HEK293 (cell line): ENCODE measurements at regions not wholly inside any gene's neighbourhood (a gene's known extent, or its start where the extent isn't known, plus 50 kb on each side); places are given as distances from the start of the nearest gene placed in this dataset.

Source experiments
- CTCF ChIA-PET: fragments of 350-600 bp; formaldehyde crosslinking; extraction: SDS; loops from one replicate; lab custom pipeline; 2021; ENCODE audit warnings: antibody characterized with exemption; lab: Yijun Ruan, JAX
- POLR2A ChIA-PET: fragments of 300-600 bp; formaldehyde crosslinking; extraction: SDS; loops from one replicate; lab custom pipeline; 2020; ENCODE audit warnings: antibody characterized with exemption, inconsistent platforms; lab: Yijun Ruan, JAX
- H3K27ac ChIP-seq: fragments of 200-500 bp; sonication (Bioruptor generic); 2 replicates; pipeline ENCODE4 v1.5.1; 2014; ENCODE audit warnings: low read depth, low read length, control low read depth, inconsistent platforms; ENCODE audit errors: extremely low read depth
- H3K36me3 ChIP-seq, 2 experiments: fragments of 200-500 bp in 1 of 2; sonication (Bioruptor generic) in 1 of 2; 1 replicate in 1 of 2; 2 replicates in 1 of 2; pipeline ENCODE4 v1.5.1; 2014 to 2017; ENCODE audit warnings: inconsistent platforms in 2 of 2, low read length in 2 of 2; ENCODE audit not compliant: control insufficient read depth in 2 of 2, insufficient read depth in 1 of 2
- H3K4me1 ChIP-seq: fragments of 200-500 bp; sonication (Bioruptor generic); 2 replicates; pipeline ENCODE4 v1.5.1; 2014; ENCODE audit warnings: mild to moderate bottlenecking, low read length, inconsistent platforms; ENCODE audit not compliant: control insufficient read depth, insufficient read depth
- H3K4me3 ChIP-seq: 2 replicates; pipeline ENCODE4 v1.5.1; 2011; ENCODE audit warnings: low read depth, mild to moderate bottlenecking, control low read depth, low read length, moderate library complexity
- H3K9me3 ChIP-seq: fragments of 200-500 bp; sonication (Bioruptor generic); 2 replicates; pipeline ENCODE4 v1.5.1; 2014; ENCODE audit warnings: low read depth, low read length, inconsistent platforms; ENCODE audit not compliant: control insufficient read depth, insufficient read depth
- KLF17 ChIP-seq: fragments of 450-650 bp; formaldehyde crosslinking; IDR thresholded peaks from 2 replicates; pipeline ENCODE4 v1.5.1; 2016; ENCODE audit warnings: missing biosample characterization, missing genetic modification characterization
- PBX3 ChIP-seq: sonication (generic); formaldehyde crosslinking; IDR thresholded peaks from 2 replicates; pipeline ENCODE4 v1.8.1; 2022; ENCODE audit warnings: mild to moderate bottlenecking, moderate library complexity, missing genetic modification reagents
- REST ChIP-seq: fragments of 450-650 bp; formaldehyde crosslinking; IDR thresholded peaks from 2 replicates; pipeline ENCODE4 v1.5.1; 2016; ENCODE audit warnings: missing biosample characterization, missing genetic modification characterization
- SALL2 ChIP-seq: fragments of 450-650 bp; formaldehyde crosslinking; IDR thresholded peaks from 2 replicates; pipeline ENCODE4 v1.5.0; 2017; ENCODE audit warnings: missing biosample characterization, mild to moderate bottlenecking, missing genetic modification characterization, borderline replicate concordance
- SCRT1 ChIP-seq: fragments of 450-650 bp; formaldehyde crosslinking; IDR thresholded peaks from 2 replicates; pipeline ENCODE4 v1.5.1; 2016; ENCODE audit warnings: missing biosample characterization, missing genetic modification characterization, borderline replicate concordance
- SP3 ChIP-seq: fragments of 450-650 bp; formaldehyde crosslinking; IDR thresholded peaks from 2 replicates; pipeline ENCODE4 v1.5.1; 2016; ENCODE audit warnings: missing biosample characterization, missing genetic modification characterization
- ZFP3 ChIP-seq: fragments of 450-650 bp; formaldehyde crosslinking; IDR thresholded peaks from 2 replicates; pipeline ENCODE4 v1.5.1; 2016; ENCODE audit warnings: low read depth, missing biosample characterization, missing genetic modification characterization
- ZNF132 ChIP-seq: fragments of 450-650 bp; formaldehyde crosslinking; IDR thresholded peaks from 2 replicates; pipeline ENCODE4 v1.5.1; 2017; ENCODE audit warnings: missing biosample characterization, missing genetic modification characterization, borderline replicate concordance
- ZNF148 ChIP-seq: fragments of 450-650 bp; formaldehyde crosslinking; IDR thresholded peaks from 2 replicates; pipeline ENCODE4 v1.5.0; 2017; ENCODE audit warnings: missing biosample characterization, missing genetic modification characterization, borderline replicate concordance
- ZNF155 ChIP-seq: fragments of 450-650 bp; formaldehyde crosslinking; IDR thresholded peaks from 2 replicates; pipeline ENCODE4 v1.5.1; 2016; ENCODE audit warnings: missing biosample characterization, missing genetic modification characterization
- ZNF2 ChIP-seq: fragments of 450-650 bp; formaldehyde crosslinking; IDR thresholded peaks from 2 replicates; pipeline ENCODE4 v1.5.1; 2016; ENCODE audit warnings: missing biosample characterization, missing genetic modification characterization
- ZNF239 ChIP-seq: fragments of 450-650 bp; formaldehyde crosslinking; IDR thresholded peaks from 2 replicates; pipeline ENCODE4 v1.5.1; 2016; ENCODE audit warnings: missing biosample characterization, missing genetic modification characterization
- ZNF302 ChIP-seq: fragments of 450-650 bp; formaldehyde crosslinking; IDR thresholded peaks from 2 replicates; pipeline ENCODE4 v1.5.1; 2016; ENCODE audit warnings: missing biosample characterization, missing genetic modification characterization, low read depth
- ZNF350 ChIP-seq: fragments of 450-650 bp; formaldehyde crosslinking; IDR thresholded peaks from 2 replicates; pipeline ENCODE4 v1.5.0; 2017; ENCODE audit warnings: missing biosample characterization, mild to moderate bottlenecking, missing genetic modification characterization
- ZNF37A ChIP-seq: fragments of 450-650 bp; IDR thresholded peaks from 2 replicates; pipeline ENCODE4 v1.5.1; 2018; ENCODE audit warnings: missing biosample characterization, missing genetic modification characterization
- ZNF544 ChIP-seq: fragments of 450-650 bp; formaldehyde crosslinking; IDR thresholded peaks from 2 replicates; pipeline ENCODE4 v1.5.0; 2017; ENCODE audit warnings: missing biosample characterization, missing genetic modification characterization
- ZNF555 ChIP-seq: fragments of 450-650 bp; formaldehyde crosslinking; conservative IDR thresholded peaks from 2 replicates; pipeline ENCODE4 v1.5.1; 2017; ENCODE audit warnings: missing biosample characterization, mild to moderate bottlenecking, missing genetic modification characterization, inconsistent platforms
- ZNF560 ChIP-seq: fragments of 450-650 bp; formaldehyde crosslinking; IDR thresholded peaks from 2 replicates; pipeline ENCODE4 v1.5.1; 2017; ENCODE audit warnings: missing biosample characterization, missing genetic modification characterization, borderline replicate concordance
- ZNF585B ChIP-seq: fragments of 450-650 bp; formaldehyde crosslinking; IDR thresholded peaks from 2 replicates; pipeline ENCODE4 v1.5.1; 2016; ENCODE audit warnings: missing biosample characterization, missing genetic modification characterization
- ZNF707 ChIP-seq: fragments of 450-650 bp; formaldehyde crosslinking; IDR thresholded peaks from 2 replicates; pipeline ENCODE4 v1.5.1; 2016; ENCODE audit warnings: missing biosample characterization, missing genetic modification characterization
- ZNF843 ChIP-seq: fragments of 450-650 bp; formaldehyde crosslinking; IDR thresholded peaks from 2 replicates; pipeline ENCODE4 v1.5.1; 2016; ENCODE audit warnings: missing biosample characterization, missing genetic modification characterization
- ZSCAN23 ChIP-seq: fragments of 450-650 bp; formaldehyde crosslinking; IDR thresholded peaks from 2 replicates; pipeline ENCODE4 v1.5.1; 2016; ENCODE audit warnings: missing biosample characterization, missing genetic modification characterization
- ZSCAN5A ChIP-seq: fragments of 450-650 bp; formaldehyde crosslinking; IDR thresholded peaks from 2 replicates; pipeline ENCODE4 v1.5.1; 2016; ENCODE audit warnings: missing biosample characterization, missing genetic modification characterization
- ZXDB ChIP-seq: fragments of 450-650 bp; formaldehyde crosslinking; IDR thresholded peaks from 2 replicates; pipeline ENCODE4 v1.5.1; 2016; ENCODE audit warnings: missing biosample characterization, missing genetic modification characterization

- H3K27ac ChIP-seq = no peak overlapping the region
- no peaks in the 10 kb centered on the region for H3K9me3 ChIP-seq
- ChIA-PET POLR2A (no interaction called here), CTCF (no interaction called here)
- no peak overlapping the region for H3K4me3 ChIP-seq
- TF ChIP-seq ZSCAN23 (no peak), ZNF239 (tag by site-specific recombination) (no peak), ZNF585B (no peak), ZNF148 (tag by site-specific recombination) (no peak), ZXDB (tag by site-specific recombination) (no peak), ZNF2 (tag by site-specific recombination) (no peak), ZNF707 (tag by site-specific recombination) (no peak), ZNF560 (tag by site-specific recombination) (no peak), KLF17 (tag by site-specific recombination) (no peak), ZFP3 (no peak)
- H3K4me1 ChIP-seq = peaks cover 3% of the 10 kb centered on the region; the same call in 1 of the 2 replicates
- H3K36me3 ChIP-seq = no peaks in the 10 kb centered on the region
Measured at GRCh38 chr18:78521136-78521535, 458.5 kb upstream of the SALL3 start.

GRCh38 chr18:78521744-78522143 lies 457.9 kb upstream of the SALL3 start:
- TF ChIP-seq ZNF544 (tag by site-specific recombination) (no peak), ZSCAN5A (tag by site-specific recombination) (no peak), ZNF37A (tag by site-specific recombination) (no peak), SCRT1 (tag by site-specific recombination) (no peak), ZNF155 (tag by site-specific recombination) (no peak), PBX3 (CRISPR knock-in tag) (no peak), ZNF843 (no peak), SP3 (tag by site-specific recombination) (no peak), SALL2 (tag by site-specific recombination) (no peak), ZNF132 (no peak), ZNF302 (tag by site-specific recombination) (no peak), REST (tag by site-specific recombination) (no peak), ZNF555 (tag by site-specific recombination) (no peak), ZNF350 (tag by site-specific recombination) (no peak)
- Histone ChIP-seq H3K27ac (no peak overlapping the region), H3K36me3 (no peaks in the 10 kb centered on the region), H3K9me3 (no peaks in the 10 kb centered on the region), H3K4me3 (no peak overlapping the region), H3K4me1 (peaks cover 3% of the 10 kb centered on the region; the same call in 1 of the 2 replicates)
- CTCF ChIA-PET = no interaction called here
- POLR2A ChIA-PET = no interaction called here
